HepG2 (cell line): ENCODE measurements at regions not wholly inside any gene's neighbourhood (a gene's known extent, or its start where the extent isn't known, plus 50 kb on each side); places are given as distances from the start of the nearest gene placed in this dataset.
A peak's percentile ranks its signal among the peaks of the same experiment; 100 is the strongest.

Experiments
- ATAC-seq: fragments of 200-7000 bp; cut with Tn5 transposase; 3 replicates; pipeline ENCODE4 v1.9.1; 2020; ENCODE audit warnings: mild to moderate bottlenecking, moderate library complexity
- BruUV-seq: library from RNA; stranded (reverse); fragments of 400-500 nt; replicated peaks from 2 replicates; lab custom pipeline; 2021; lab: Mats Ljungman, UMichigan
- CTCF ChIA-PET: fragments of 300-600 bp; formaldehyde crosslinking; extraction: SDS; loops from one replicate; lab custom pipeline; 2021; ENCODE audit warnings: low total read pairs, inconsistent platforms, low intra/inter-chr PET ratio; lab: Yijun Ruan, JAX
- POLR2A ChIA-PET: fragments of 350-600 bp; sonication (Branson Sonifier 250); formaldehyde crosslinking; loops from one replicate; lab custom pipeline; 2020; ENCODE audit warnings: antibody characterized with exemption, inconsistent platforms; lab: Yijun Ruan, JAX
- DNase-seq: peaks from one replicate; pipeline ENCODE4 v3.0.0-alpha.2; 2015; ENCODE audit warnings: low spot score
- FAIRE-seq: peaks from 3 replicates; lab custom pipeline; 2011; peaks lifted over from hg19 to GRCh38; lab: Jason Lieb, UNC
- H2AFZ ChIP-seq: one replicate; pipeline ENCODE4 v1.6.1; 2011; ENCODE audit warnings: low read length, inconsistent platforms
- H3K27ac ChIP-seq: fragments of 300-600 bp; 3 replicates; pipeline ENCODE4 v1.8.0; 2011; ENCODE audit warnings: mixed run types, mild to moderate bottlenecking, mixed read lengths, low read length, inconsistent platforms; ENCODE audit not compliant: insufficient read depth; ENCODE audit errors: extremely low read length
- H3K27me3 ChIP-seq, 2 experiments: fragments of 200-600 bp in 1 of 2; 2 replicates in 1 of 2; 3 replicates in 1 of 2; pipeline versions ENCODE4 v1.6.0 to v1.8.0; 2011; ENCODE audit warnings: low read length in 2 of 2, mild to moderate bottlenecking in 2 of 2, moderate library complexity in 2 of 2, inconsistent platforms in 1 of 2; ENCODE audit not compliant: insufficient read depth in 2 of 2, control insufficient read depth in 1 of 2
- H3K36me3 ChIP-seq, 2 experiments: fragments of 200-600 bp in 1 of 2; replicated peaks in 1 of 2; 2 replicates in 1 of 2; 3 replicates in 1 of 2; pipeline versions ENCODE4 v1.5.1 to v1.8.0; 2011; ENCODE audit warnings: low read length in 2 of 2, inconsistent platforms in 1 of 2; ENCODE audit not compliant: insufficient read depth in 2 of 2, control insufficient read depth in 1 of 2
- H3K4me1 ChIP-seq: 2 replicates; pipeline ENCODE4 v1.5.1; 2012; ENCODE audit warnings: low read length, inconsistent platforms; ENCODE audit not compliant: insufficient read depth
- H3K4me2 ChIP-seq: 2 replicates; pipeline ENCODE4 v1.6.0; 2011; ENCODE audit warnings: low read depth, low read length, inconsistent platforms
- H3K4me3 ChIP-seq, 3 experiments: fragments of 200-600 bp in 1 of 3; sonication (generic), shearing (Covaris generic) in 1 of 3; replicated peaks in 1 of 3; 2 replicates each; pipeline ENCODE4 v1.5.1; 2011 to 2016; ENCODE audit warnings: low read length in 3 of 3, inconsistent platforms in 2 of 3, low read depth in 2 of 3, mild to moderate bottlenecking in 2 of 3, control low read depth in 1 of 3, mixed read lengths in 1 of 3; ENCODE audit not compliant: insufficient read depth in 1 of 3
- H3K79me2 ChIP-seq: one replicate; pipeline ENCODE4 v1.6.1; 2011; ENCODE audit warnings: low read length, inconsistent platforms; ENCODE audit not compliant: insufficient read depth
- H3K9ac ChIP-seq: 2 replicates; pipeline ENCODE4 v1.6.0; 2011; ENCODE audit warnings: mild to moderate bottlenecking, low read depth, low read length, inconsistent platforms; ENCODE audit not compliant: insufficient read depth
- H3K9me3 ChIP-seq: 2 replicates; pipeline ENCODE4 v1.5.1; 2012; ENCODE audit warnings: mild to moderate bottlenecking, low read length
- H4K20me1 ChIP-seq: 2 replicates; pipeline ENCODE4 v1.6.0; 2011; ENCODE audit warnings: inconsistent platforms, mild to moderate bottlenecking, low read length, moderate library complexity; ENCODE audit not compliant: insufficient read depth
- FOXO4 ChIP-seq: sonication (generic); formaldehyde crosslinking; conservative IDR thresholded peaks from 2 replicates; pipeline ENCODE4 v1.8.1; 2023; ENCODE audit warnings: missing genetic modification reagents
- GFI1 ChIP-seq: sonication (generic); formaldehyde crosslinking; IDR thresholded peaks from 2 replicates; pipeline ENCODE4 v1.5.0; 2020; ENCODE audit warnings: missing genetic modification reagents, mild to moderate bottlenecking, borderline replicate concordance
- GLI4 ChIP-seq: sonication (generic); formaldehyde crosslinking; IDR thresholded peaks from 2 replicates; pipeline ENCODE4 v1.5.1; 2020; ENCODE audit warnings: missing genetic modification reagents, mild to moderate bottlenecking, moderate library complexity, borderline replicate concordance
- HES4 ChIP-seq: sonication (generic); formaldehyde crosslinking; IDR thresholded peaks from 2 replicates; pipeline ENCODE4 v1.9.0; 2021; ENCODE audit warnings: mild to moderate bottlenecking, missing genetic modification reagents, borderline replicate concordance
- JARID2 ChIP-seq: sonication (generic); formaldehyde crosslinking; IDR thresholded peaks from 2 replicates; pipeline ENCODE4 v1.8.1; 2023; ENCODE audit warnings: missing genetic modification reagents, inconsistent platforms; ENCODE audit not compliant: insufficient replicate concordance
- MAFF ChIP-seq: IDR thresholded peaks from 2 replicates; pipeline ENCODE4 v1.6.1; 2011; ENCODE audit warnings: low read depth, low read length, improper control_type of control experiment
- MAFK ChIP-seq, 2 experiments: IDR thresholded peaks in 1 of 2; conservative IDR thresholded peaks in 1 of 2; 2 replicates each; pipeline ENCODE4 v1.6.1; 2011; ENCODE audit warnings: improper control_type of control experiment in 2 of 2, low read length in 2 of 2
- PCBP1 ChIP-seq: fragments of 200-400 bp; formaldehyde crosslinking; IDR thresholded peaks from 2 replicates; pipeline ENCODE4 v1.6.1; 2017; ENCODE audit warnings: mild to moderate bottlenecking, low read depth, low read length, borderline replicate concordance
- REPIN1 ChIP-seq: sonication (generic); formaldehyde crosslinking; IDR thresholded peaks from 2 replicates; pipeline ENCODE4 v1.8.0; 2022; ENCODE audit warnings: missing genetic modification reagents, low read depth, mild to moderate bottlenecking, borderline replicate concordance
- SMAD3 ChIP-seq: sonication (generic); formaldehyde crosslinking; IDR thresholded peaks from 2 replicates; pipeline ENCODE4 v1.4.0; 2020; ENCODE audit warnings: missing genetic modification reagents
- THRA ChIP-seq: sonication (generic); formaldehyde crosslinking; IDR thresholded peaks from 2 replicates; pipeline ENCODE4 v1.4.0; 2020; ENCODE audit warnings: missing genetic modification reagents, borderline replicate concordance
- ZMAT5 ChIP-seq: sonication (generic); formaldehyde crosslinking; IDR thresholded peaks from 2 replicates; pipeline ENCODE4 v1.5.0; 2020; ENCODE audit warnings: mild to moderate bottlenecking, low read depth, missing genetic modification reagents, borderline replicate concordance
- ZNF180 ChIP-seq: sonication (generic); formaldehyde crosslinking; IDR thresholded peaks from 2 replicates; pipeline ENCODE4 v1.4.0; 2020; ENCODE audit warnings: low read depth, missing genetic modification reagents, borderline replicate concordance
- ZNF331 ChIP-seq: sonication (generic); formaldehyde crosslinking; IDR thresholded peaks from 2 replicates; pipeline ENCODE4 v1.4.0; 2020; ENCODE audit warnings: missing genetic modification reagents
- ZNF550 ChIP-seq: sonication (generic); formaldehyde crosslinking; IDR thresholded peaks from 2 replicates; pipeline ENCODE4 v1.4.0; 2020; ENCODE audit warnings: mild to moderate bottlenecking, missing genetic modification reagents, borderline replicate concordance
- ZNF577 ChIP-seq: sonication (generic); formaldehyde crosslinking; IDR thresholded peaks from 2 replicates; pipeline ENCODE4 v1.4.0; 2020; ENCODE audit warnings: mild to moderate bottlenecking, low read depth, missing genetic modification reagents, borderline replicate concordance
- ZNF839 ChIP-seq: sonication (generic); formaldehyde crosslinking; IDR thresholded peaks from 2 replicates; pipeline ENCODE4 v1.4.0; 2020; ENCODE audit warnings: missing genetic modification reagents, mild to moderate bottlenecking, borderline replicate concordance
- WGBS: methylation state at CpG from one replicate; pipeline ENCODE4 v1.1.6; 2017; ENCODE audit warnings: low lambda C conversion rate; 5-methylcytosine and 5-hydroxymethylcytosine counted together
- in situ Hi-C: cut with HindIII; loops from 2 replicates; pipeline ENCODE4 v1.10.0; 2017; ENCODE audit warnings: low pct_unique_long_range_greater_than_20kb; ENCODE audit not compliant: extremely low pct_ligation_motif_present
- intact Hi-C: fragments of 100-400 bp; cut with micrococcal nuclease; formaldehyde crosslinking; loops from one replicate; pipeline ENCODE4 v1.10.0; 2022; ENCODE audit not compliant: unreplicated experiment

GRCh38 chr13:67330149-67330548 lies 100.0 kb upstream of the PCDH9 start:
- Histone ChIP-seq H3K4me1 (no peaks in the 10 kb centered on the region), H3K27me3 (no peaks in the 10 kb centered on the region), H3K4me2 (no peak overlapping the region), H3K27ac (no peak overlapping the region), H3K9ac (no peak overlapping the region), H3K36me3 (no peaks in the 10 kb centered on the region), H4K20me1 (no peaks in the 10 kb centered on the region), H3K79me2 (no peaks in the 10 kb centered on the region)
- no peak for FAIRE-seq
- DNase-seq: no peak
- intact Hi-C loops: no loop called here
- 3% methylated on average over 3 of the region's 3 CpGs for WGBS
- TF ChIP-seq ZNF839 (no peak), GFI1 (no peak), MAFF (peak; percentile 51), MAFK (conservative IDR thresholded peaks at IDR 0.05 in 1 of 2, IDR thresholded peaks at IDR 0.05 in 1 of 2; ENCODE audit: low read length in 2 of 2) (peak; percentile 16 to 69; a peak in 2 of 4 replicates)
- TF ChIP-seq, all 625 proteins: peak for 2
- POLR2A ChIA-PET: no interaction called here
- in situ Hi-C loops: no loop called here
- no peak for ATAC-seq
- H3K4me3 ChIP-seq: no peak overlapping the region
- no TSS peak for BruUV-seq
- no peak overlapping the region for H2AFZ ChIP-seq
- CTCF ChIA-PET: no interaction called here
- no peaks in the 10 kb centered on the region for H3K9me3 ChIP-seq

GRCh38 chr13:67328895-67329294 lies 98.8 kb upstream of the PCDH9 start:
- intact Hi-C loops: no loop called here
- FAIRE-seq (no peak), ATAC-seq (no peak), DNase-seq (no peak)
- no peak overlapping the region for H3K27ac ChIP-seq
- in situ Hi-C loops: no loop called here
- CTCF ChIA-PET: no interaction called here
- H3K4me3 ChIP-seq: no peak overlapping the region
- no peaks in the 10 kb centered on the region for H3K79me2 ChIP-seq
- no peak overlapping the region for H2AFZ ChIP-seq
- no peak overlapping the region for H3K4me2 ChIP-seq
- H3K27me3 ChIP-seq: no peaks in the 10 kb centered on the region
- BruUV-seq: no TSS peak
- H3K4me1 ChIP-seq: no peaks in the 10 kb centered on the region
- H4K20me1 ChIP-seq: no peaks in the 10 kb centered on the region
- POLR2A ChIA-PET: no interaction called here
- 38% methylated on average over 3 of the region's 3 CpGs for WGBS
- H3K36me3 ChIP-seq: no peaks in the 10 kb centered on the region
- no peaks in the 10 kb centered on the region for H3K9me3 ChIP-seq
- H3K9ac ChIP-seq: no peak overlapping the region
- TF ChIP-seq THRA (no peak), GLI4 (CRISPR knock-in tag) (no peak), ZNF180 (no peak), FOXO4 (CRISPR knock-in tag) (no peak), ZNF577 (no peak), PCBP1 (no peak), ZNF331 (no peak), HES4 (CRISPR knock-in tag) (no peak), ZMAT5 (no peak), ZNF550 (no peak), SMAD3 (no peak), JARID2 (CRISPR knock-in tag) (no peak), REPIN1 (no peak)
